ENCODE measurements at regions not wholly inside any gene's neighbourhood (a gene's known extent, or its start where the extent isn't known, plus 50 kb on each side); places are given as distances from the start of the nearest gene placed in this dataset.
"Not testable (repeated sequence)": the region's sequence is repeated elsewhere in the genome, so short reads cannot be mapped to it uniquely, and the experiment has no call there.

GRCh38 chr11:104781719-104782376, 116.4 kb downstream of the CASP12 start:
- DNase-seq (ENCODE audit: low read depth), result no peak
- TF ChIP-seq CTCF (conservative IDR thresholded peaks at IDR 0.05; ENCODE audit: low read length), result no peak
- no peak overlapping the region for H3K4me3 ChIP-seq (ENCODE audit: low read length)

GRCh38 chr11:104781037-104781436, 117.2 kb downstream of the CASP12 start:
- no peak overlapping the region for H3K4me3 ChIP-seq (ENCODE audit: low read length)
- TF ChIP-seq CTCF (conservative IDR thresholded peaks at IDR 0.05; ENCODE audit: low read length), result no peak
- no peak for DNase-seq (ENCODE audit: low read depth)

- peak; percentile 6 for DNase-seq (ENCODE audit: low read depth)
- TF ChIP-seq CTCF (conservative IDR thresholded peaks at IDR 0.05; ENCODE audit: low read length), result no peak
- no peak overlapping the region for H3K4me3 ChIP-seq (ENCODE audit: low read length)
These were observed 121.6 kb downstream of the CASP12 start for GRCh38 chr11:104776501-104777170.

GRCh38 chr11:104774578-104774977, 123.7 kb downstream of the CASP12 start:
- no peak overlapping the region for H3K4me3 ChIP-seq (ENCODE audit: low read length)
- no peak for DNase-seq (ENCODE audit: low read depth)
- no peak for TF ChIP-seq CTCF (conservative IDR thresholded peaks at IDR 0.05; ENCODE audit: low read length)

GRCh38 chr11:104772806-104773241, 125.4 kb downstream of the CASP12 start:
- H3K4me3 ChIP-seq (ENCODE audit: low read length), result no peak overlapping the region
- peak; percentile 94 for DNase-seq (ENCODE audit: low read depth)
- no peak for TF ChIP-seq CTCF (conservative IDR thresholded peaks at IDR 0.05; ENCODE audit: low read length)

GRCh38 chr11:104771763-104772162, 126.5 kb downstream of the CASP12 start:
- no peak overlapping the region for H3K4me3 ChIP-seq (ENCODE audit: low read length)
- DNase-seq (ENCODE audit: low read depth), result no peak
- TF ChIP-seq CTCF (conservative IDR thresholded peaks at IDR 0.05; ENCODE audit: low read length), result no peak

- not testable (repeated sequence) for DNase-seq (ENCODE audit: low read depth); H3K4me3 ChIP-seq (ENCODE audit: low read length)
These were observed 127.2 kb downstream of the CASP12 start for GRCh38 chr11:104771046-104771445.

Data from AG10803 (cell line).